WERI-Rb-1 (cell line): ENCODE measurements at regions not wholly inside any gene's neighbourhood (a gene's known extent, or its start where the extent isn't known, plus 50 kb on each side); places are given as distances from the start of the nearest gene placed in this dataset.
"Not testable (repeated sequence)": the region's sequence is repeated elsewhere in the genome, so short reads cannot be mapped to it uniquely, and the experiment has no call there.

Experiments
- DNase-seq: peaks from one replicate; pipeline ENCODE4 v3.0.0-alpha.2; 2020
- H3K27ac ChIP-seq: fragments of 250-450 bp; sonication (Bioruptor Pico); 2 replicates; pipeline ENCODE4 v1.5.1; 2020; ENCODE audit warnings: mild to moderate bottlenecking, moderate library complexity
- H3K27me3 ChIP-seq: fragments of 250-450 bp; sonication (Bioruptor Pico); 2 replicates; pipeline ENCODE4 v1.5.1; 2021; ENCODE audit warnings: mild to moderate bottlenecking, low read depth, moderate library complexity; ENCODE audit not compliant: insufficient read depth, severe bottlenecking
- H3K36me3 ChIP-seq: fragments of 250-450 bp; sonication (Bioruptor Pico); 2 replicates; pipeline ENCODE4 v1.5.1; 2020; ENCODE audit warnings: mild to moderate bottlenecking, moderate library complexity
- H3K4me3 ChIP-seq: 2 replicates; pipeline ENCODE4 v1.5.1; 2011; ENCODE audit warnings: low read depth, mild to moderate bottlenecking, control low read depth, low read length
- H3K9me3 ChIP-seq: fragments of 250-450 bp; sonication (Bioruptor Pico); 2 replicates; pipeline ENCODE4 v1.5.1; 2021; ENCODE audit warnings: mild to moderate bottlenecking, moderate library complexity; ENCODE audit not compliant: severe bottlenecking

GRCh38 chr1:234807705-234808104 is 197.7 kb upstream of the IRF2BP2 start:
- not testable (repeated sequence) for DNase-seq, H3K4me3 ChIP-seq, H3K9me3 ChIP-seq, H3K27me3 ChIP-seq, H3K36me3 ChIP-seq, H3K27ac ChIP-seq

GRCh38 chr1:234802586-234802985 is 192.6 kb upstream of the IRF2BP2 start:
- H3K4me3 ChIP-seq, H3K27me3 ChIP-seq, H3K27ac ChIP-seq, DNase-seq, H3K36me3 ChIP-seq, H3K9me3 ChIP-seq: not testable (repeated sequence)

- H3K27me3 ChIP-seq, H3K36me3 ChIP-seq, H3K4me3 ChIP-seq, H3K27ac ChIP-seq, H3K9me3 ChIP-seq, DNase-seq: not testable (repeated sequence)
Observed at GRCh38 chr1:234801636-234802035, 191.7 kb upstream of the IRF2BP2 start.

GRCh38 chr1:234801147-234801546 is 191.2 kb upstream of the IRF2BP2 start:
- not testable (repeated sequence) for H3K4me3 ChIP-seq, H3K27ac ChIP-seq, H3K27me3 ChIP-seq, H3K36me3 ChIP-seq, H3K9me3 ChIP-seq, DNase-seq

DNA sequence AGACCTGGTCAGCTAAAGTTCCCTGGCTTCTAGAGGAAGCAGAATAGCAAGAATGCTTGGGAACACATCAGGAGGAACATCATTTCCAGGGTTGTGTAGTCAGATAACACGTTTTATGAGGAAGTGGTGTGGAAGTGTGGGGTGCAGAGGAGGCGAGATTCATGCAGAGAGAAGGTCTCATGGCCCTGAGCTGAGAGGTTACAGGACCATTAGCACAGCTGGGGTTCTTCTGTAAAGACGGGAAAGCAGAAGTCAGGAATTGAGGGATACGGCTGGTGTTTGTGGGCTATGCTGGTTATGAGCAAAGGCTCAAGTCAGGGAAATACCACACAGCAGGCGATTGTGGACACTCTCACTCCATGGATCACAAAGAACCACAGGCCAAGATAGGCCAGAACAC is 190.6 kb upstream of the IRF2BP2 start:
- not testable (repeated sequence) for H3K27me3 ChIP-seq, H3K36me3 ChIP-seq, H3K9me3 ChIP-seq, H3K4me3 ChIP-seq, DNase-seq, H3K27ac ChIP-seq

- H3K27ac ChIP-seq, H3K27me3 ChIP-seq, H3K36me3 ChIP-seq, H3K4me3 ChIP-seq, DNase-seq, H3K9me3 ChIP-seq: not testable (repeated sequence)
Observed at GRCh38 chr1:234799021-234799689, 189.2 kb upstream of the IRF2BP2 start.

GRCh38 chr1:234797216-234797615 is 187.2 kb upstream of the IRF2BP2 start:
- DNase-seq, H3K27ac ChIP-seq, H3K4me3 ChIP-seq, H3K27me3 ChIP-seq, H3K9me3 ChIP-seq, H3K36me3 ChIP-seq: not testable (repeated sequence)

- not testable (repeated sequence) for H3K36me3 ChIP-seq, H3K27me3 ChIP-seq, H3K4me3 ChIP-seq, H3K27ac ChIP-seq, H3K9me3 ChIP-seq
- peak; percentile 48 for DNase-seq
Observed at GRCh38 chr1:234796438-234796792, 186.4 kb upstream of the IRF2BP2 start.

- H3K4me3 ChIP-seq, H3K27me3 ChIP-seq, H3K36me3 ChIP-seq, H3K9me3 ChIP-seq, DNase-seq, H3K27ac ChIP-seq: not testable (repeated sequence)
Observed at GRCh38 chr1:234795711-234796437, 185.9 kb upstream of the IRF2BP2 start.

DNA sequence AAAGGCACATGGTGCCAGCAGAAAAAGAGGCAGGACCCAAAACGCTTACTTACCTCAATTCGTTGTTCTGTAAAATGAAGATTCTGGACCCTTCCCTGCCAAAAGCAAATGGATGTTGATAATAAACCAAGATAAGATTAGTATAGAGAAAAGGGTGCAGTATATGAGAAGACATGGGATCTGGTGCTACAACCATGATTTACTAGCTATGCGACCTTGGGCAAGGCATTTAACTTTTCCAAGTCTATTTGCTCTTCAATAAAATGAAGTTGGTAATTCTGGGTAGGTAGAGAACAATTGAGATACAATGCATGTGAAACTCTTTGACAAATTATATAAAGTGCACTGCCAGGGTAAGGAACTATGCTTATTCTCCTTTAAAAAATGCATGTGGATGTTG is 185.0 kb upstream of the IRF2BP2 start:
- DNase-seq, H3K4me3 ChIP-seq, H3K27me3 ChIP-seq, H3K27ac ChIP-seq, H3K36me3 ChIP-seq, H3K9me3 ChIP-seq: not testable (repeated sequence)

DNA sequence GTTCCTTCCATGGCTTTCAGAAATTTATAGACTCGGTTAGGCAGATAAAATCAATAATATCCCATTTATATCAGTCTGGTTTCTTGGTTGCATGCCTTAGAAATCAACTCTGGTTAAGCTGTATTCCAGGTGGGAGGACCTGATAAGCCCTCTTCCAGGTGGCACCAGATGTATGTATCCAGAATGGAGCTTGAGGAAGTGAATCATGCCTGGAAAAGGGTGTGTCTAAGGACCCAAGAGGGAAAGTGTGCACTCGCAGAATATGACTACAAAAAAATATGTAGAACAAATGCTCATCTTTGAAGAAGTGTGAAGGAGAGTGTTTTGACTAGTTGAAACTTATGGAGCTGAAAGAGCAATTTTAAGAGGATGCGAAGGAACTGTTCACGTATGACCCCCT is 184.5 kb upstream of the IRF2BP2 start:
- not testable (repeated sequence) for DNase-seq, H3K27me3 ChIP-seq, H3K27ac ChIP-seq, H3K9me3 ChIP-seq, H3K36me3 ChIP-seq, H3K4me3 ChIP-seq

- DNase-seq, H3K27me3 ChIP-seq, H3K9me3 ChIP-seq, H3K4me3 ChIP-seq, H3K27ac ChIP-seq, H3K36me3 ChIP-seq: not testable (repeated sequence)
Observed at GRCh38 chr1:234793924-234794323, 183.9 kb upstream of the IRF2BP2 start.

DNA sequence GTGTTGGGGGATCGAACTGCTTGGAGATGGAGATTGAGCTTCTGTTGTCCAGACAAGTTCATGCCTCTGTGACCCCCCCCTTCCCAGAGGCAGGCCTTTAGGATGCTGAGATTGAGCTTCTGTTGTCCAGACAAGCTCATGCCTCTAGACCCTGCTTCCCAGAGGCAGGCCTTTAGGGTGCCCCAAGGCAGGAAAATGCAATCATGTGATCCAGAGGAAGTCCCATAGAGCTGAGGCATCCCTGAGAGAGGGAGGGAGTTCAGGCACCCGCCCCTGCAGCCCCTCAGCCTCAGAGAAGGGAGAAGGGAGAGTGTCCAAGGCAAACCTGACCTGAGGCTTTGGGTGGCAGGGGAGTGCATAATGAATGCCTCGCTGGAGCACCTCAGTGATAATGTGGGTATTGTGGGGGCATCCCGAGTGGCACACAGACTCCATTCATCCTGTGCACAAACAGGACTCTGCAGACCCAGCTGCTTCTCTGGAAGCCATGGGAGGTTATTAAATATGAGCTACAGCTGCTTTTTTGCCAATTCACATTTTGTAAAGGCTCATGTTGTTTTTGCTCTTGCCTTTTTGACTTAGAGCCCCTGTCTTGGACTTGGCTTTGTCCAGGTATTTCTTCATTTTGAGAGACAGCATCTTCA is 182.4 kb upstream of the IRF2BP2 start:
- not testable (repeated sequence) for H3K9me3 ChIP-seq, H3K36me3 ChIP-seq

GRCh38 chr1:234791615-234792014 is 181.6 kb upstream of the IRF2BP2 start:
- H3K36me3 ChIP-seq, DNase-seq, H3K27ac ChIP-seq, H3K4me3 ChIP-seq, H3K9me3 ChIP-seq, H3K27me3 ChIP-seq: not testable (repeated sequence)

More for the DNA sequence above, 182.4 kb upstream of the IRF2BP2 start:
- not testable (repeated sequence) for H3K4me3 ChIP-seq, H3K27ac ChIP-seq, H3K27me3 ChIP-seq
- DNase-seq = peak; percentile 3

DNA sequence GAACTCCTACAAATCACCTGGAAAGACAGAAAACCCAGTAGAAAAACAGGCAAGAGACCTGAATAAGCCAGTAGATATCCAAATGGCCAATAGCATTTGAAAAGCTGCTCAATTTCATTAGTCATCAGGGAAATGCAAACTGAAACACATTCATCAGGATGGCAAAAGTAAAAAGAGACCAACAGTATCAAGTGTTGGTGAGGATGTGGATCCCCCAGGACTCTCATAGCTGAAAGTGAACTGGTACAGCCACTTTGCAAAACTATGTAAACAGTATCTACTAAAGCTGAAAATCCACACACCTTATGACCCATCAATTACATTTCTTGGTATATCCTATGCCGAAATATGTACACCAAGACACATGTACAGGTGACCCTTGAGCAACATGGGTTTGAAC is 180.4 kb upstream of the IRF2BP2 start:
- H3K9me3 ChIP-seq, DNase-seq, H3K36me3 ChIP-seq, H3K4me3 ChIP-seq, H3K27me3 ChIP-seq, H3K27ac ChIP-seq: not testable (repeated sequence)
